ENCODE measurements at regions not wholly inside any gene's neighbourhood (a gene's known extent, or its start where the extent isn't known, plus 50 kb on each side); places are given as distances from the start of the nearest gene placed in this dataset.

- TF ChIP-seq, protein P1, sequence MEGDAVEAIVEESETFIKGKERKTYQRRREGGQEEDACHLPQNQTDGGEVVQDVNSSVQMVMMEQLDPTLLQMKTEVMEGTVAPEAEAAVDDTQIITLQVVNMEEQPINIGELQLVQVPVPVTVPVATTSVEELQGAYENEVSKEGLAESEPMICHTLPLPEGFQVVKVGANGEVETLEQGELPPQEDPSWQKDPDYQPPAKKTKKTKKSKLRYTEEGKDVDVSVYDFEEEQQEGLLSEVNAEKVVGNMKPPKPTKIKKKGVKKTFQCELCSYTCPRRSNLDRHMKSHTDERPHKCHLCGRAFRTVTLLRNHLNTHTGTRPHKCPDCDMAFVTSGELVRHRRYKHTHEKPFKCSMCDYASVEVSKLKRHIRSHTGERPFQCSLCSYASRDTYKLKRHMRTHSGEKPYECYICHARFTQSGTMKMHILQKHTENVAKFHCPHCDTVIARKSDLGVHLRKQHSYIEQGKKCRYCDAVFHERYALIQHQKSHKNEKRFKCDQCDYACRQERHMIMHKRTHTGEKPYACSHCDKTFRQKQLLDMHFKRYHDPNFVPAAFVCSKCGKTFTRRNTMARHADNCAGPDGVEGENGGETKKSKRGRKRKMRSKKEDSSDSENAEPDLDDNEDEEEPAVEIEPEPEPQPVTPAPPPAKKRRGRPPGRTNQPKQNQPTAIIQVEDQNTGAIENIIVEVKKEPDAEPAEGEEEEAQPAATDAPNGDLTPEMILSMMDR (conservative IDR thresholded peaks at IDR 0.05; ENCODE audit: low read length), result no peak
- no peak for TF ChIP-seq EZH2phosphoT487 (IDR thresholded peaks at IDR 0.05; ENCODE audit: borderline replicate concordance, low read depth, low read length)
Observed at GRCh38 chr2:238771639-238772038, 76.2 kb upstream of the TWIST2 start.

Data from OCI-LY7 (cell line).